Activated CD4-positive, alpha-beta T cell treated with anti-CD3 and anti-CD28 coated beads, Interleukin-2, amount 50 U/mL, for 48 hours (primary cell): ENCODE measurements at regions not wholly inside any gene's neighbourhood (a gene's known extent, or its start where the extent isn't known, plus 50 kb on each side); places are given as distances from the start of the nearest gene placed in this dataset.

Experiments
- DNase-seq, 2 experiments: peaks; one replicate each; pipeline ENCODE4 v3.0.0-alpha.2; 2020

DNA sequence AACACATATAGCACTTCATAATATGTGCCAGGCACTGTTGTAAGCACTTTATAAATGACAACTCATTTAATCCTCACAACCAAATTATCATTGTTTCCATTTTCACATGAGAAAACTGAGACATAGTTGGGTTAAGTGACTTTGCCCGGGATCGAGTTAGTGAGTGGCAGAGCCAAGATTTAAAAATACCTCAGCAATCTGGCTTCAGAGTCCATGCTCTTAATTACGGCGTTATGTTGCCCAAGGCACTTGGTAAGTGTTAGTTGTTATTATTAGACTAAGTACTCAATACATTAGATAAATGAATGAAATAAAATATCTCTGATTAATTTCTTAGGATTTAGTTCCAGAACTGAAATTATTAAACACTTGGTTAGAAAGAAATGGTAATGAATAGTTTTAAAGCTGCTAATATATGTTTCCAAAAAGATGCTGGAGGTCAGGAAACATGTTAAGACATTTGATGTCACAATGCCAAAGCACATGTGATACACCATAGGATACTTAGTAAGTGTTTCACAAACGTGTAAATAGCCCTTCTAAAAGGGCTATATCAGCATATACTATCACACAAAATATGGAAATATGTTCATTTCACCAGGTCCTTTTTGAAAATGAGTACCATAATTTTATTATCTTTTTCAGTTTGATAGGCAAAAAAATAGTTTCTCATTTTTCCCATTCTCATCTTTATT lies 301.9 kb downstream of the GPAT3 start:
- DNase-seq: no peak

DNA sequence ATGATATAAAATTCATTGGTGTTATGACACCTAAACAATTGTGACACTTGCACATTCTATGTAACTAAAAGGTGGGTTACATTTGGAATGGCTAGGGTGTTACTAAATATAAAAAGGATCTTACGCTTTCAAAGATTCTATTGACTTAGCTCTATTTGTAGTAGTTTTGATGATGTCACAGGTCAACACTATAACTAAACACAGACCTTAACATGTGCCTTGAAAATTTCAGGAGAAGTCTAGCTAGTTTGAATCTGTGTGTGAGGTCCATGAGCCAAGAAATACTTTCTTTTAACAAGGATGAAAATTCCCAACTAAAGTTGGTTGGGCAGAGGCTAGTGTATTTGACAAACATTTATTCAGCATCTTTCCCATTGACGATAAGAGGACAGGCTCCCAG lies 298.0 kb downstream of the GPAT3 start:
- no peak for DNase-seq

DNA sequence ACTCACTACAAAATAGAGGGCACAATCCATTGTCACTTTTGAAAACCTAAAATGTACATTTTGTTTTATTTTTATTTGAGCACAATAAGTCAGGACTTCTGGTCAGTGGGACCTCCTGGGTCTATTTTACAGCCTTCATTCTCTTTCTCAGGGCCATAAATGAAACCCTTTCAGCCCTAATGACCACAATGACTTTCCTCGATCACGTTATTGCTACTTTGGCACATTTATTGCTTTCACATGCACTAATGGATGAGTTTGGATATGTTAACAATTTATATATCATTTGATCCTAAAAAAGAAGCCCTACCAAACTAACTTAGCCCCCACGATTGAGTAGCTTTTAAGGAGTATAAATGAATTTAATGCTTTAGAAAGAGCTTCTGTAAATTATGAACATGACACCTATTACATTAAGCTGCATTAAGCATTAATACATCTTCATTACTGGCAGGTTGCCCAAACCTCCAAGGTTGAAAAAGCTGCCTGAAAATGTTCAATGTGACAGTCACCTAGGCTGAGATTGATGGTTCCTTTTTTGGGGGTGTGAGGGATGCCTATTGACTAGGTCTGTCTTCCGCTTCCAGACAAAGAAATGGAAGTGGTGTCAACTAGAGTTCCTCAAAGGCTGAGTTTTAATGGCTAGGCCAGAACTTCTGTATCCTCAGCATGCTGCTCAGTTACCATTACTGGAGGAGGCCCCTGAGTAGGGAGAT lies 296.4 kb downstream of the GPAT3 start:
- no peak for DNase-seq

DNA sequence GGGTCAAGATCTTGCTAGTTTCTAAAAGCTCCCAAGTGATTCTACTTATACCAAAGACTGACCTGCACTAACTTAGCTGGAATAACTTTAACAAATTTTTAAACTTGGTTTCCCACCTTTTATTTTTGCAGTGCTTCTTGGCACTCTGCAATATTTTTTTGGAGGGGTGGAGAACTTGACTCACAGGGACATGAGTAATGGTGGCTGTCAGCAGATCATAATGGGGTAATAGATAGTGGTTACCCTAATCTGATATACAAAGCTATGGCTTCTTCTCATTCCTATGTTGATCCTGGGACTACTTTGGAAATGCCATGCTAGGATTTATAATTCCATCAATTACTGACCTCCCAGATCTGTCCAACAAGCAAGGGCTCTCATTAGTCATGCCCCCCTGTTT lies 295.7 kb downstream of the GPAT3 start:
- no peak for DNase-seq

DNA sequence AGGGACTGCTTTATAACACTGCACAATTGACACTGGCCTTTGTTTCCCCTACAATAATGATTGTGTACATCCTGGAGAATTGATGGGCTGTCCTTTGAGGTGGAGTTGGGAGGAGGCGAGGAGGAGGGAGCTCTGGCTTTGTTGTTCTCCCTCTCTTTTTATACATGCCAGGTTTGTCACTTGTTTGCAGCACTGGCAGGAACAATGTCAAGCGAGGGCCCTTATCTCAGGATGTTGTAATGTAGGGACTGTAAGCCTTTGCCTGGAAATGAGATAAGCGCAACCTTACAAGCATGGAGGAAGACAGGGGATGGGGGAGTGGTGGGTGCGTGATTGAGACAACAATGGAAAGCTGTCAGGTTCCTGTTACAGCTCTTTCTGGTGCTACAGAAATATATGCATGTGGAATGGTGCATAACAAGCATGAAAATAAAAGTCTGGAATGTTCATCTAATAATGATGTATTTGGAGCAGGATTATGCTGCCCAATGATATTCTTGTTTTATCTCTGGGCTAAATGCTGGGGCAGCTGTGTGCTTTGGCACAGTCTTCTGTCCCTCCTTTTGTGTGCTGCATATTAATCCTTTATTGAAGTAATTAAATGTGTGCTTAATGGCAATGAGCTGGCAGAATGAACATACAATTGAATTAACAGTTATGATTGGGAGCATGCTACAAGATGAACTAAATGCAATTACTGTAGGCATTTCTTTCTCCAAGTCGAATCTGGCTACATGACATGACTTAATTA lies 294.4 kb downstream of the GPAT3 start:
- no peak for DNase-seq

DNA sequence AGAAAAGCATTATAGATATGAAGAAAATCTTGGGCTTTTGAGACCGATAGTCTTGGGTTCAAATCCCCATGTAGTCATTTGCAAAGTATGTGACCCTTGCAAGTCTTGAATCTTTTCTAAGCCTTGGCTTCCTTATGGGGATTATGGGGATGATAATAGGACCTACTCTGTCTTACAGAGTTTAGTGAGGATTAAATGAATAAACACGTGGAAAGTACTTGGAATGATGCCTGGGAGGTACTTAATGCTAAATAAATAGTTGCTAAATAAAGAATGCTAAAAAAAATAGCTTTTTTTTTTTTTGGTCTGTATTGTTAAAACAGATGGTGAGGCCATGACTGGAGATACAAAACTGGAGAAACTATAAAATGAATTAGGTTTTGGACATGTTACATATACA lies 292.7 kb downstream of the GPAT3 start:
- DNase-seq: no peak

DNA sequence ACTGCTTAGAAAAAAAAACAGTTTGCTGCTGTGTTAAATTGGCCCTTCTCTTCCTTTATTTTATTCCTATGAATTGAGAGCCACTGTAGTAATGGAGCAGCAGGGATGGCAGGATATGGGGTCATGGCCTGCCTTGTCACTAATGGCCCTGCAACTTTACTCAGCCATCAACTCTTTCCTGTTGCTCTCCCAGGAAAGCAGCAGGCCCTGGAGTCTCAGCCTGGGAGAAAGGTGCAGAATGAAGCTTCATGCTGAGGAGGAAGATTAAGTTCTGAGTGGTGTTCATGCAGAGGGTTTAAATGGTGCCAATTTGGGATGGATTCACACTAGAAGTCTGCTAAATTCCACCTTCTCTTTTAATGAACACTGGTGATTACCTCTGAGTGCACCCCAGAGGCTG lies 285.6 kb downstream of the GPAT3 start:
- no peak for DNase-seq

DNA sequence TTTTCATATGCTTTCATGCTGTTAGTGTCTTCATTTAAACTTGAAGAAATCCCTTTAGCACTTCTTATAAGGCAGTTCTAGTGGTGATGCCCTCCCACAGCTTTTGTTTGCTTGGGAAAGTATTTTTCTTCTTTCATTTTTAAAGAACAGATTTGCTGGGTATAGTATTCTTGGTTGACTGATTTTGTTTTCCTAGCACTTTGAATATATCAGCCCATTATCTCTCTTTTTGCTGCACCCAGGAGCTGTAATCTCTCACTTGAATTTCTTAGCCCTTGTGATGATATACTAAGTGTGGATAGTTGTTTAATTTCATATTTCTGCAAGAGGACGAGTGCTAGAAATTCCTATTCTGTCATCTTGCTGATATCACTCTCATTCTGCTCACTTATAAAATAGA lies 283.7 kb downstream of the GPAT3 start:
- no peak for DNase-seq

DNA sequence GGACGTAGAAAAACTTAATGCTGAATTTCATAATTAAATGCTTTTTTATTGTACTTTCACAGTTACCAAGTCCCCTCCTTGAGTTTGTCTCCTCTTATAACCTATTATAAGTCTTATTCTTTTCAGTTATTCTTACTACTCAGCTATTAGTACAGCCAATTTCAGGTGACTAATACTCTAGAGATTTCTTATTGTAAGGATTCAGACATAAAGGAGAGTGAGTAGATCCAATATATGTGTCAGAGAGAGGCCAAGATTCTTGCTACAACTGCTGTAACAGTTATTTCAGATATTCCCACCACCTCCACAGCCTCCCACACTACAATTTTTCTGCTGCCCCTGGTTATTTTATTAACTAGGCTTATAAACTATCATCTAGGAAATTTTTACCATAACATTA lies 274.5 kb downstream of the GPAT3 start:
- no peak for DNase-seq

DNA sequence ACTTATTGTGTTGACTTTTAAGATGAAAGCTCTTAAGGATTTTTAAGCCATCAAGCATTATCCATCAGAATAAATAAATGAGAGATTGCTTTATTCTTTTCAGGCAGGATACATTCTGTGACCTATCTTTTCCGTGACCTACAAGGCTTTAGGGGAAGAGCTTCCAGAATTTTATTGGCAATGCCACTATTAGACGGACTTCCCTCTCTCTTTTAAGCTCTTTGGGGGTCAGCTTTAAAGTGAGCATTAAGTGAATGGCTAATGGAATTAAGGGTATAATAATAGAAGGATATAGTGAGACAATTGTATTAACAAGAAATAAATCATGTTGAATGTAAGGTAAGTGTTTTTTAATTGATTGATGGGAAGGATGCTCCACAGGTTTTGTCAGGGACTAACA lies 273.7 kb downstream of the GPAT3 start:
- no peak for DNase-seq

DNA sequence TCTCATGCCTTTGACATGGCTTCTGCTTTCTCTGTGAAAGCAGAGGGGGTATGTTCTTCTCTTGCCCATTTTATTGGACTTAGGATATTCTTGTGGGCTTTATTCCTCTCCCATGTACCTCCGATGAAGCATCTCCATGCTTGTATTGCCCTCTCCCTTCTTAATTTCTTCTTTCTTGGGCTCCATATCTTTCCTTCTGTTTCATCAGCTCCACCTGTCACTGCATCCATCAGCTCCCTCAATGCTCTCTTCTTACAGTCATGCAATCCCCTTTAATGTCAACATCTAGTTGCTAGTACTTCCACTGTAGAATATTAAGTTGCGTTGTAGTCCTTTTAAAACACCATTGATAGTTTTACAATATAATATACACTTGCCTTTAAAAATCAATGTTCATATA lies 257.6 kb downstream of the GPAT3 start:
- DNase-seq: no peak

DNA sequence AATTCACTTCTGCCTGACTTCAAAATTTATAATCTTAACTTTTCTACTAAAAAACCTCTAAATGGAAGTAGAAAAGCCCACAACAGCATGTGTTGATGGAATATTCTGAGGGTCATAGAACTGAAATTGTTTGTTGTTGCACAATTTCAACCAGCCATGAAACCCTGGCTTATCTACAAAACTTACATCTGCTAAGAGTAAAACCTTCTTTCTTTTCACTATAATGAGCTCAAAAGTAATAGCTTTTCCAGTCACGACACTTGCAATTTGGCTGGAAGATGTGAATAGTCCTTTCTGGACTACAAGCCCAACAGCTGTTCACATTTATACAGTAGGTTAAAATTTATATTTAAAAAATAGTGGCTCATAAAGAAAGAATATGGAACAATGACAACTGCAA lies 250.0 kb downstream of the GPAT3 start:
- no peak for DNase-seq

DNA sequence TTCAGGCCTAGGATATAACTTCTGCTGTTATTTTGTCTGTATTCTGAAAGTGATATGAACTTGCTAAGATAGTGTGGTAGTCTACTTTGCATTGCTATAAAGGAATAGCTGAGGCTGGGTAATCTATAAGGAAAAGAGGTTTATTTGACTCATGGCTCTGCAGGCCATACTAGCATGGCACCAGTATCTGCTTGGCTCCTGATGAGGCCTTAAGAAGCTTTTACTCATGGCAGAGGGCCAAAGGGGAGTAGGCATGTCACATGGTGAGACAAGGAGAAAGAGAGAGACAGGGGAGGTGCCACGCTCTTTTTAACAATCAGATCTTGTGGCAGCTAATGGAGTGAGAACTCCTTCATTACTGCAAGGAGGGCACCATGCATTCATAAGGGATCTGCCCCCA lies 247.3 kb downstream of the GPAT3 start:
- no peak for DNase-seq

DNA sequence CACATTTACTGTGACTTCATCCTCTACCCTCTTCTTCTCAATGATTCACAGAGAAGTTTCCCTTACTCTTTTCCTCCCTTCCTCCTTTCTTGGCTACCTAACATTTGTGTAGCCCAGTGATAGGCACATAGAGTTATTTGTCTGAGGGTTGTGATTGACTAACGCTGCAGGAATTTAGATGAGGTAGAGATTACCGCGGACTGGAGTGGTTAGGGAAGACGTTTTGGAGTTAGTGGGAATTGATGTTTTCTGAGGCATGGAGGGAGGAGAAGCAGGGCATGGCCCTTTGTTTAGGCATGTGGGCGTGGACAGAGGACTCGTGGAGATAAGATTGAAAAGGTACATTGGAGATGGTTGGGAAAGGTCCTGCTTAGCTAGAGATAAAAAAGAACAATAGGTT lies 246.7 kb downstream of the GPAT3 start:
- DNase-seq: no peak

DNA sequence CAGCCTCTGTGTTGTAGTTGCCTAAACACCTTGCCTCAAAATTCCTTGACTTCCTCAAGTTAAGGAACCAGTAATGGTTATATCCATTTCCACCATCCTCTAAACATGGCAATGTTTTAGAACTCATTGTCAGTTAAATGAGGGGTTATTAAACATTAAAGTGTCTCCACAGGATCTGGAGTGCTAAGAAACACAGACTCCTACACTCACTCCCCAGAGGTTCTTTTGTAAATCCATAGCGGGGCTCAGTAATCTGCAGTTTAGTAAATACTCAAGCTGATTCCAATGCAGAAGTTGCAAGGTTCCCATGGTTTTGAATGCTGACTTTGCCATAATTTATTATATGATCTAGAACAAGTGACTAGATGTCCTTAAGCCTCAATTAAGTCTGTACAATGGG lies 245.5 kb downstream of the GPAT3 start:
- no peak for DNase-seq

DNA sequence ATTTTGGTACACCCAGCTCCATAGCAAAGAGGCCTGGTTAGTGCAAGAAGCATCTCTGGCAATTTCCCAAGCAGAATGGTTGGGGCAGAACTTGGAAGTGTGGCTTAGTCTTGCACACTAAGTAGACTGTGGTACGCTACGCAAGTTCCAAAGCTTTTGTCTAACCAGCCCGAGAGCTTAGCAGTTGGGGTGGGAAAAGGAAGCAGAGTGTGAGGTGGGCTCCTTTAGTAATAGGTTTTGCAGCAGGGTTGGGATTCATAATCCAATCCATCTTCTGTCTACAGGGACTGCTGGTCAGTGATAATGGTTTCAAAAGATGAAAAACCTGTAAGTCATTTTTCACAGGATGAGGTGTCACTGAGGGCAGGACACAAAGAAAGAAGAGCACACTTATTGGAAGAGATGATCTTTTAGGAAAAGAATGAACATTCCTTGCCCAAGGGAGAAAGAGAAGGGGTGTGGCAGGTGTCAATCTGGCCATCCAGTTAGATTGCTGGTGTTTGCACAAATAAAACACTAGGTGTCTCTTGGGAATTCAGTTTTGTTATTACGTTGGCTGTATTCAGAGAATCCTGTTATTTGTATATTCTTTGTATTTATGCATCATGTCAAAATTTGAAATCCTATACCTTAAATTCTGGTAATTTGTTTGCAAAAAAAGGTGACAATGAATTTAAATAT lies 244.3 kb downstream of the GPAT3 start:
- DNase-seq: no peak

DNA sequence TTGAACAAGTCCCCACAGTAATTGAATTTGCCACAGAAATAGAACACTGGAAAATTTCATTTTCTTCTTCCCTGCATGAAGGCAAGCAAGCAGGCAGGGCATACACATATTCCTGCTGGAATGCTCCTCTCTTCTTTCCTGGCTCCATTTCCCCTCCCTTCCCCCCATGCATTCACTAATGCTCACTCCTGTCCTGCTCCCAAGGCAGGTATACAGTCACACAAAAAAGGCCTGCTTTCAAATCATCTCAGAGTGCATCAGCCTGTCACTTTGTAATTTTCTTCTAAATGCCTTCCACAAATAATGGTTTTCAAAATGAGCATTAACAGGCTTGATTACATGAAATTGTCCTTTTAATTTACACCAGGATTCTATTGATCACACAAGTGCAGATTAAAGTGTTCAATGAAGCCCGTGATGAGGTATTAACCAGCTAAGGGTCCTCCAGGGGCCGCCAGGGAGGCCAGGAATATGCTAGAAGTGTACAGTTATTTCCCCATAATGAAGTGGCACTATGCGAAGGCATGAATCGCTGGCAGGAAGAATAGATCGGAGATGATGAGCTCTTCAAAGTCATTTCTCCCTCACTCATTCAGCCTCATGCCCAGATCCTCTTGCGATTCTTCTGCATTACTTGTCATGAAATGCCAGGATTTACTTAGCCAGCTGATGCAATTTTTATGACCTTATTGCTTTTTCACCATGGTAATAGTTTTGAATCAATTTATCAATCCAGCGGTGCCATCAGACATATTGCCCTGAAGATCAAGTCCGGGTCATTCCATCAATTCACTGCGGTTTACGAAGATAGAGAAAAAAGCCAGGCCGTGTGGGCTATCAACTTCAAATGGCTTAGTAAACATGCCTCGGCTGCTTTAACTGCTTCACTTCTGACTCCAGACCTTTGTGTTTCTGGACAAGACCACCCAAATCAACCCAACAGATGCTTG lies 243.5 kb downstream of the GPAT3 start:
- DNase-seq: no peak

DNA sequence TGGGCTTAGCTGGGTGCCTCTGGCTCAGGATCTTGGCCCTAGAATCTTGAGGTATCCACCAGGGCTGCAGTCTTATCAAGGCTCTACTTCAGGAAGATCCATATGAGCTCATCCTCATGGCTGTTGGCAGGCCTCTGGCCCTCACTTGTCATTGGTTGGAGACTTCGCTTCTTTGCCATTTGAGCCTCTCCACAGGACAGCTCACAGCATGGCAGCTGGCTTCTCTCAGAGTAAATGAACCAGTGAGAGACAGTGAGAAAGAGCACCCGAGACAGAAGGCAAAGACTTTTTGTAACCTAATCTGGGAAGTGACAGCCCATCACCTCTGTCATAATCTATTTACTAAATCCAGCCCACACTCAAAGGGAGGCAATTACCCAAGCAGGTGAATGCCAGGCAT lies 236.8 kb downstream of the GPAT3 start:
- no peak for DNase-seq

DNA sequence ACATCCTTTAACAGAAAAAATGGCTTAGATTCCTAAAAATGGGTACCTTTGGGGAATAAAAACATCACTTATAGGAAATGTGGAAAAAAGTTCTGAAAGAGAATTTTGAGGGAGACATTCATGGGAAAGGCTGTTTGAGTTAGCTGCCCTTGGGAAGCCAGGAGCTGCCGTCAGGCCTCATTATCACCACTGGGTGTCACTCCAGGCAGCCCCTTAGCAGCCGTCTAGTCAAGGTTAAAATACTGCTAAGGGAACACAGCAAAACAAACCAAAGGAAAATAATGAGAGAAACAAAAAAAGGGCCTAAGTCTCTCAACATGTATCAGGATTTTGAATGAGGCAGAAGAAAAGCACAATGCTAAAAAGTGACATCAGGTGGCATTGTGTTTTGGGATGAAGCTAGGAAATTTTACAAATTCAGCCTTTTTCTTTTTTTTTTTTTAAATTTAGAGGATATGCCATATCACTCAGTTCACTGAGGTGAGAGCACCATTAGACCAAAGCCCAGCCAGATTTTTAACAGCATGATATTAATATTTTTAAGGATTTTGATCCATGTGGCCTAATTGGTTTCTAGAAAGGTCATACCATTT lies 235.3 kb downstream of the GPAT3 start:
- DNase-seq: no peak

DNA sequence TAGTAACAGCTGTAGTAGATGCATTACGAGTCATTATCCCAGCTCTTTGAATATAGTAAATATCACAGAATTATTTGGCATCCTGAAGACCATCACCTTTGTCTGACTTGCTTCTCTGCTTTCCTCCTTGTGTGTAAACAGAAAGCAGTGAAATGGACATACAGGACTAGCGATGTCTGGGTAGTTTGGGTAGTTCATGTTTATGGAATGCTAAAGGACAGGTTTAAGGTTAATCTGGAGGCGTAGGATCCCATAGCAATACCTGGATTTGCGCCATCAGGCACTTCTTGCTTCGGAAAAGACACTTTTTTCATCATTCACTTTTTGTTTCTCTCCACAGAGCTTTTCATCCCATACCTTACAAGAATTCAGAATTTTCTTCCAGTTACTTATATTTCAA lies 232.2 kb downstream of the GPAT3 start:
- DNase-seq: no peak

DNA sequence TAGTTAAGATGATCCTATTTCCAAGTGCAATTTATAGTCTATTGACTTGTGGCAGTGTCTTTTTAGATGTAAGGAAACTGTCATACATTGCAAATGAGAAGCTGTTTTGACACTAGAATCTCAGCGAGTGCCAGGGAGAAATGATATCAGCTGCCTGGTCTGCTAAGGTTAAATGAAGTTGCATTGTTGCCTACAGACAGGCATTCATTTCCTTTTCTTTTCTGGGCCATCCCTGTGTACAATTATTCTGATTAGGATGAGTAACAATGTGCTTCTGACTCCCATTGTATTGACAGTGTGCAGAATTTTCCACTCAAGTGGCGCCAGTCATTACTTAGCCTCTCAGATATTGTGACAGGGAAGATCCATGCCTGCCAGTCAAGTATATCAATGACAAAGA lies 231.2 kb downstream of the GPAT3 start:
- no peak for DNase-seq

DNA sequence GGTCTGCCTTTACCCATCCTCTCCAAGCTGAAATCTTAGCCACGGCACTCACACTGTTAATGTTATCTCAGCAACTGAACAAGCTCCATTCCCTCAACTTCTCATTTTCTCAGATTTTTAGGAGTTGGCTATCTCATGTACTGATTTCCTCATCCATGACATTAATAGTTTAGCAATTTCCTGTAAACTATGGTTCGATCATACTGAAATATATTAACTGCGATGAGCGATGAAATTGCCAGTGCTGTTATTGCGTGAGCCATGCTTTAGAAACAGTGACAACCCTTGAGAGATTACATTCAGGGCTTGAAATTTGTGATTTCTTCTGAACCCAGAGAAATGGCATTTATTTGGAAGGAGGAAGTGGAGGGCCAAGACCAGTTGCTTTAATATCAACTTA lies 223.7 kb downstream of the GPAT3 start:
- DNase-seq: no peak
